SK-N-SH (cell line): ENCODE measurements at regions not wholly inside any gene's neighbourhood (a gene's known extent, or its start where the extent isn't known, plus 50 kb on each side); places are given as distances from the start of the nearest gene placed in this dataset.

Source experiments
- CTCF ChIA-PET: fragments of 300-600, 350-600 bp; formaldehyde crosslinking; extraction: SDS; loops from one replicate; lab custom pipeline; 2021; lab: Yijun Ruan, JAX
- POLR2A ChIA-PET: fragments of 350-600 bp; sonication (Branson Sonifier 250); formaldehyde crosslinking; extraction: SDS; loops from one replicate; lab custom pipeline; 2020; ENCODE audit warnings: antibody characterized with exemption, inconsistent platforms; lab: Yijun Ruan, JAX
- DNase-seq: peaks from one replicate; pipeline ENCODE4 v3.0.0; 2012
- H2AFZ ChIP-seq: fragments of 200-600 bp; sonication (generic); 2 replicates; pipeline ENCODE4 v1.8.1; 2016; ENCODE audit warnings: antibody characterized with exemption, mild to moderate bottlenecking, low read depth
- H3F3A ChIP-seq: fragments of 200-600 bp; sonication (generic); replicated peaks from 2 replicates; pipeline ENCODE3; 2016; ENCODE audit warnings: antibody characterized with exemption, mild to moderate bottlenecking; ENCODE audit not compliant: insufficient read depth
- H3K27ac ChIP-seq, 2 experiments: fragments of 200-500 bp in 1 of 2; fragments of 200-600 bp in 1 of 2; sonication (Bioruptor generic) in 1 of 2; sonication (generic), shearing (Covaris generic) in 1 of 2; 2 replicates each; pipeline versions ENCODE4 v1.5.1 to v1.6.1; 2014 to 2016; ENCODE audit warnings: low read depth in 2 of 2, inconsistent platforms in 1 of 2, low read length in 1 of 2, mild to moderate bottlenecking in 1 of 2, mixed read lengths in 1 of 2
- H3K27me3 ChIP-seq: fragments of 200-600 bp; sonication (generic), shearing (Covaris generic); 2 replicates; pipeline ENCODE4 v1.6.1; 2016; ENCODE audit warnings: mixed run types; ENCODE audit not compliant: insufficient read depth
- H3K36me3 ChIP-seq, 2 experiments: fragments of 200-500 bp in 1 of 2; fragments of 200-600 bp in 1 of 2; sonication (Bioruptor generic) in 1 of 2; sonication (generic) in 1 of 2; replicated peaks in 1 of 2; 2 replicates each; pipeline versions ENCODE3 to v1.5.1; 2014 to 2016; ENCODE audit warnings: low read length in 1 of 2, mild to moderate bottlenecking in 1 of 2; ENCODE audit not compliant: insufficient read depth in 2 of 2, control insufficient read depth in 1 of 2
- H3K4me1 ChIP-seq, 2 experiments: fragments of 200-500 bp in 1 of 2; fragments of 200-600 bp in 1 of 2; sonication (Bioruptor generic) in 1 of 2; sonication (generic), shearing (Covaris generic) in 1 of 2; 2 replicates each; pipeline versions ENCODE4 v1.5.1 to v1.6.1; 2014 to 2016; ENCODE audit warnings: low read depth in 1 of 2, low read length in 1 of 2, mixed run types in 1 of 2; ENCODE audit not compliant: insufficient read depth in 2 of 2, control insufficient read depth in 1 of 2
- H3K4me2 ChIP-seq: fragments of 200-600 bp; sonication (generic), shearing (Covaris generic); 2 replicates; pipeline ENCODE4 v1.6.1; 2017; ENCODE audit warnings: mixed run types
- H3K4me3 ChIP-seq, 2 experiments: fragments of 200-500 bp in 1 of 2; fragments of 200-600 bp in 1 of 2; sonication (Bioruptor generic) in 1 of 2; sonication (generic), shearing (Covaris generic) in 1 of 2; 2 replicates each; pipeline versions ENCODE4 v1.5.1 to v1.8.1; 2014 to 2016; ENCODE audit warnings: low read depth in 2 of 2, inconsistent platforms in 1 of 2, low read length in 1 of 2, mild to moderate bottlenecking in 1 of 2, mixed read lengths in 1 of 2, moderate library complexity in 1 of 2
- H3K79me2 ChIP-seq: fragments of 200-600 bp; sonication (generic); 2 replicates; pipeline ENCODE4 v1.8.1; 2017; ENCODE audit warnings: mild to moderate bottlenecking; ENCODE audit not compliant: insufficient read depth
- H3K9ac ChIP-seq: fragments of 200-600 bp; sonication (generic); 2 replicates; pipeline ENCODE4 v1.6.1; 2017; ENCODE audit warnings: mixed run types
- H3K9me2 ChIP-seq: fragments of 200-600 bp; sonication (generic); 2 replicates; pipeline ENCODE4 v1.6.1; 2017; ENCODE audit warnings: mixed run types
- H3K9me3 ChIP-seq: fragments of 200-600 bp; sonication (generic); 2 replicates; pipeline ENCODE4 v1.6.1; 2017; ENCODE audit warnings: mixed run types, mild to moderate bottlenecking, moderate library complexity
- H4K20me1 ChIP-seq: fragments of 200-600 bp; sonication (generic); 2 replicates; pipeline ENCODE4 v1.6.1; 2017; ENCODE audit warnings: mild to moderate bottlenecking, mixed run types; ENCODE audit not compliant: insufficient read depth
- EP300 ChIP-seq, 2 experiments: IDR thresholded peaks; 2 replicates each; pipeline versions ENCODE4 v1.4.0 to v1.6.1; 2012; ENCODE audit warnings: borderline replicate concordance in 1 of 2, low read depth in 1 of 2, low read length in 1 of 2
- EZH2phosphoT487 ChIP-seq: fragments of 200-600 bp; sonication (generic); IDR thresholded peaks from 2 replicates; pipeline ENCODE4 v1.6.1; 2017; ENCODE audit warnings: low read depth, mixed run types, mild to moderate bottlenecking, antibody characterized with exemption, moderate library complexity, borderline replicate concordance
- FOSL2 ChIP-seq: IDR thresholded peaks from 2 replicates; pipeline ENCODE4 v1.4.0; 2012; ENCODE audit warnings: low read depth, mild to moderate bottlenecking, moderate library complexity, borderline replicate concordance
- FOXJ3 ChIP-seq: sonication (generic); formaldehyde crosslinking; IDR thresholded peaks from 2 replicates; pipeline ENCODE4 v1.5.1; 2020; ENCODE audit warnings: mild to moderate bottlenecking, missing genetic modification reagents
- FOXM1 ChIP-seq: IDR thresholded peaks from 2 replicates; pipeline ENCODE4 v1.4.0; 2012; ENCODE audit warnings: low read depth, mild to moderate bottlenecking
- GABPA ChIP-seq: IDR thresholded peaks from 2 replicates; pipeline ENCODE4 v1.4.0; 2012; ENCODE audit warnings: low read depth, mild to moderate bottlenecking
- GATA2 ChIP-seq: sonication (generic); formaldehyde crosslinking; IDR thresholded peaks from 2 replicates; pipeline ENCODE4 v1.5.0; 2020; ENCODE audit warnings: mild to moderate bottlenecking, missing genetic modification reagents
- MEF2A ChIP-seq: IDR thresholded peaks from 2 replicates; pipeline ENCODE4 v1.4.0; 2012; ENCODE audit warnings: low read depth, borderline replicate concordance
- MXI1 ChIP-seq: IDR thresholded peaks from 2 replicates; pipeline ENCODE4 v1.6.1; 2012; ENCODE audit warnings: mild to moderate bottlenecking, low read depth, low read length, improper control_type of control experiment
- NFIC ChIP-seq: IDR thresholded peaks from 2 replicates; pipeline ENCODE4 v1.4.0; 2012; ENCODE audit warnings: borderline replicate concordance
- NRF1 ChIP-seq: IDR thresholded peaks from 2 replicates; pipeline ENCODE4 v1.6.1; 2012; ENCODE audit warnings: low read depth, mild to moderate bottlenecking, low read length
- POLR2AphosphoS5 ChIP-seq: IDR thresholded peaks from 2 replicates; pipeline ENCODE4 v1.6.1; 2012; ENCODE audit warnings: low read depth, low read length
- RAD21 ChIP-seq: IDR thresholded peaks from 2 replicates; pipeline ENCODE4 v1.6.1; 2012; ENCODE audit warnings: mild to moderate bottlenecking, low read length
- RCOR1 ChIP-seq: fragments of 150-350 bp; IDR thresholded peaks from 2 replicates; pipeline ENCODE4 v1.6.1; 2017; ENCODE audit warnings: antibody characterized with exemption, low read length
- RXRA ChIP-seq: IDR thresholded peaks from 2 replicates; pipeline ENCODE4 v1.4.0; 2012; ENCODE audit warnings: low read depth, mild to moderate bottlenecking, borderline replicate concordance
- SMC3 ChIP-seq: IDR thresholded peaks from 2 replicates; pipeline ENCODE4 v1.6.1; 2012; ENCODE audit warnings: low read depth, low read length, improper control_type of control experiment
- TAF1 ChIP-seq: IDR thresholded peaks from 2 replicates; pipeline ENCODE4 v1.6.1; 2012; ENCODE audit warnings: low read depth, mild to moderate bottlenecking, low read length, moderate library complexity, borderline replicate concordance
- TCF12 ChIP-seq: IDR thresholded peaks from 2 replicates; pipeline ENCODE4 v1.4.0; 2012
- YY1 ChIP-seq: IDR thresholded peaks from 2 replicates; pipeline ENCODE4 v1.4.0; 2012; ENCODE audit warnings: low read depth, mild to moderate bottlenecking
- WGBS: methylation state at CpG from one replicate; pipeline ENCODE4 v1.1.6; 2017; ENCODE audit warnings: low lambda C conversion rate; 5-methylcytosine and 5-hydroxymethylcytosine counted together
- TF ChIP-seq, protein P1 (sequence below): IDR thresholded peaks from 2 replicates; pipeline ENCODE4 v1.4.0; 2012; ENCODE audit warnings: low read depth, borderline replicate concordance
- TF ChIP-seq, protein P2 (sequence below): IDR thresholded peaks from 2 replicates; pipeline ENCODE4; 2012
- TF ChIP-seq, protein P3 (sequence below): IDR thresholded peaks from 2 replicates; pipeline ENCODE4 v1.4.0; 2012; ENCODE audit warnings: low read depth
- TF ChIP-seq, protein P4 (sequence below): IDR thresholded peaks from 2 replicates; pipeline ENCODE4 v1.4.0; 2012; ENCODE audit warnings: low read depth, borderline replicate concordance
- TF ChIP-seq, protein P5 (sequence below): fragments of 200-600 bp; sonication (generic); IDR thresholded peaks from 2 replicates; pipeline ENCODE4 v1.6.1; 2017; ENCODE audit warnings: antibody characterized with exemption, mild to moderate bottlenecking, moderate library complexity

DNA sequence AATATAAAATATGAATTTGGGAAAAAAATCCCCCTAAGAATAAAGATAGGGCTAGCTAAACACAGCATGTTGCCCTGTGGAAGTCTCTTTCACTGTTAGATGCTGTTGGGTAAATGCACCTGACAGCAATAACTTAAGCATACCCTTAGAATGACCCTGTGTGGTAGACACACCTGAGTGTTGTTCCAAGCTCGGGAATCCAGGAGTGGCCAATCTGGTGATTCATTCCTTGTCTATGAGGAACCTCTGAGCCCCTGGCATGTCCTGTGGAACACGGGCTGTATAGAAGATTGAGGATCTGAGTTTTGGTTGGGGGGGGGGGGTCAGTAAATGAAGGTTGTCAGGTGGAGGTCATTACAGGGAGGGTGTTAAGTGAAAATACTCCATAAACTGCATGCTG lies 730.0 kb upstream of the IGFBP3 start:
- 56% methylated on average over 2 of the region's 2 CpGs for WGBS
- no peak overlapping the region for H3K4me3 ChIP-seq
- TF ChIP-seq, protein P1, sequence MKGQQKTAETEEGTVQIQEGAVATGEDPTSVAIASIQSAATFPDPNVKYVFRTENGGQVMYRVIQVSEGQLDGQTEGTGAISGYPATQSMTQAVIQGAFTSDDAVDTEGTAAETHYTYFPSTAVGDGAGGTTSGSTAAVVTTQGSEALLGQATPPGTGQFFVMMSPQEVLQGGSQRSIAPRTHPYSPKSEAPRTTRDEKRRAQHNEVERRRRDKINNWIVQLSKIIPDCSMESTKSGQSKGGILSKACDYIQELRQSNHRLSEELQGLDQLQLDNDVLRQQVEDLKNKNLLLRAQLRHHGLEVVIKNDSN: no peak
- TF ChIP-seq, protein P2, sequence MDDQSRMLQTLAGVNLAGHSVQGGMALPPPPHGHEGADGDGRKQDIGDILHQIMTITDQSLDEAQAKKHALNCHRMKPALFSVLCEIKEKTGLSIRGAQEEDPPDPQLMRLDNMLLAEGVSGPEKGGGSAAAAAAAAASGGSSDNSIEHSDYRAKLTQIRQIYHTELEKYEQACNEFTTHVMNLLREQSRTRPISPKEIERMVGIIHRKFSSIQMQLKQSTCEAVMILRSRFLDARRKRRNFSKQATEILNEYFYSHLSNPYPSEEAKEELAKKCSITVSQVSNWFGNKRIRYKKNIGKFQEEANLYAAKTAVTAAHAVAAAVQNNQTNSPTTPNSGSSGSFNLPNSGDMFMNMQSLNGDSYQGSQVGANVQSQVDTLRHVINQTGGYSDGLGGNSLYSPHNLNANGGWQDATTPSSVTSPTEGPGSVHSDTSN: no peak
- TF ChIP-seq POLR2AphosphoS5: no peak
- TF ChIP-seq TCF12: no peak
- TF ChIP-seq GATA2 (CRISPR knock-in tag): no peak
- TF ChIP-seq NFIC: no peak
- no peak for TF ChIP-seq SMC3
- no peak for TF ChIP-seq MXI1
- no peak for TF ChIP-seq RXRA
- no peak for TF ChIP-seq GABPA
- TF ChIP-seq, protein P3, sequence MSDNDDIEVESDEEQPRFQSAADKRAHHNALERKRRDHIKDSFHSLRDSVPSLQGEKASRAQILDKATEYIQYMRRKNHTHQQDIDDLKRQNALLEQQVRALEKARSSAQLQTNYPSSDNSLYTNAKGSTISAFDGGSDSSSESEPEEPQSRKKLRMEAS: no peak
- TF ChIP-seq RAD21: no peak
- TF ChIP-seq, protein P4, sequence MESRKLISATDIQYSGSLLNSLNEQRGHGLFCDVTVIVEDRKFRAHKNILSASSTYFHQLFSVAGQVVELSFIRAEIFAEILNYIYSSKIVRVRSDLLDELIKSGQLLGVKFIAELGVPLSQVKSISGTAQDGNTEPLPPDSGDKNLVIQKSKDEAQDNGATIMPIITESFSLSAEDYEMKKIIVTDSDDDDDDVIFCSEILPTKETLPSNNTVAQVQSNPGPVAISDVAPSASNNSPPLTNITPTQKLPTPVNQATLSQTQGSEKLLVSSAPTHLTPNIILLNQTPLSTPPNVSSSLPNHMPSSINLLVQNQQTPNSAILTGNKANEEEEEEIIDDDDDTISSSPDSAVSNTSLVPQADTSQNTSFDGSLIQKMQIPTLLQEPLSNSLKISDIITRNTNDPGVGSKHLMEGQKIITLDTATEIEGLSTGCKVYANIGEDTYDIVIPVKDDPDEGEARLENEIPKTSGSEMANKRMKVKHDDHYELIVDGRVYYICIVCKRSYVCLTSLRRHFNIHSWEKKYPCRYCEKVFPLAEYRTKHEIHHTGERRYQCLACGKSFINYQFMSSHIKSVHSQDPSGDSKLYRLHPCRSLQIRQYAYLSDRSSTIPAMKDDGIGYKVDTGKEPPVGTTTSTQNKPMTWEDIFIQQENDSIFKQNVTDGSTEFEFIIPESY: no peak
- no peak for TF ChIP-seq EZH2phosphoT487
- no peak for TF ChIP-seq FOXM1
- TF ChIP-seq TAF1: no peak
- H3K27me3 ChIP-seq: no peaks in the 10 kb centered on the region
- H3K9me2 ChIP-seq: no peaks in the 10 kb centered on the region
- DNase-seq: no peak
- no peaks in the 10 kb centered on the region for H4K20me1 ChIP-seq
- H3K9ac ChIP-seq: no peak overlapping the region
- H3K9me3 ChIP-seq: no peaks in the 10 kb centered on the region
- CTCF ChIA-PET: no interaction called here
- no peaks in the 10 kb centered on the region for H3K79me2 ChIP-seq
- H2AFZ ChIP-seq: no peak overlapping the region
- H3K4me2 ChIP-seq: no peak overlapping the region
- no peak overlapping the region for H3K27ac ChIP-seq
- H3K36me3 ChIP-seq: no peaks in the 10 kb centered on the region
- H3F3A ChIP-seq: no peaks in the 10 kb centered on the region
- no peaks in the 10 kb centered on the region for H3K4me1 ChIP-seq
- POLR2A ChIA-PET: no interaction called here

DNA sequence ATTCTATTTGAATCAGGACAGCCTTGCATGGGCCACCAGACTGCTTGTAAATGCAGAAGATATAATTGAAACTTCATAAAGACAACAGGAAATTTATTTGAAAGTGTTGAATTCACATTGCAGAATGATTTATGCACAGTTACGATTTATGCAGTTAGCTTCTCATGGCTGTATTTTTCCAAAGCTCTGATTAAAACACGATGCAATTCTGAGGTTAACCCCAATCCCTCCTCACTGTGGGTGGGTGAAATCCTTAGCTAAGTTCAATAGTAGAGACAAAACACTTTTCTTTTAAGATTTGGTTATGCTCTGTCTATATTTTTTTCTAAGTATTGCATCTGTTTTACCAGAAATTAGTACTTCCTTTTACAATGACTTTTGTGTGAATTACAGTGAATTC lies 728.8 kb upstream of the IGFBP3 start:
- Histone ChIP-seq H3K9ac (no peak overlapping the region), H3K9me3 (no peaks in the 10 kb centered on the region), H3F3A (no peaks in the 10 kb centered on the region), H3K4me1 (no peaks in the 10 kb centered on the region), H3K27me3 (no peaks in the 10 kb centered on the region), H3K4me2 (no peak overlapping the region), H3K27ac (no peak overlapping the region), H3K36me3 (no peaks in the 10 kb centered on the region), H3K9me2 (no peaks in the 10 kb centered on the region), H3K4me3 (no peak overlapping the region), H3K79me2 (no peaks in the 10 kb centered on the region), H2AFZ (no peak overlapping the region), H4K20me1 (no peaks in the 10 kb centered on the region)
- WGBS: 42% methylated on average over 2 of the region's 2 CpGs
- ChIA-PET POLR2A (no interaction called here), CTCF (no interaction called here)
- TF ChIP-seq POLR2AphosphoS5 (no peak), RXRA (no peak), TCF12 (no peak), MEF2A (no peak), NRF1 (no peak), MXI1 (no peak), FOSL2 (no peak), TAF1 (no peak), GATA2 (CRISPR knock-in tag) (no peak), RCOR1 (no peak), YY1 (no peak), EP300 (IDR thresholded peaks at IDR 0.05; ENCODE audit: borderline replicate concordance in 1 of 2, low read depth in 1 of 2, low read length in 1 of 2) (no peak), FOXJ3 (CRISPR knock-in tag) (no peak), RAD21 (no peak)
- TF ChIP-seq, protein P3: no peak
- TF ChIP-seq, protein P5, sequence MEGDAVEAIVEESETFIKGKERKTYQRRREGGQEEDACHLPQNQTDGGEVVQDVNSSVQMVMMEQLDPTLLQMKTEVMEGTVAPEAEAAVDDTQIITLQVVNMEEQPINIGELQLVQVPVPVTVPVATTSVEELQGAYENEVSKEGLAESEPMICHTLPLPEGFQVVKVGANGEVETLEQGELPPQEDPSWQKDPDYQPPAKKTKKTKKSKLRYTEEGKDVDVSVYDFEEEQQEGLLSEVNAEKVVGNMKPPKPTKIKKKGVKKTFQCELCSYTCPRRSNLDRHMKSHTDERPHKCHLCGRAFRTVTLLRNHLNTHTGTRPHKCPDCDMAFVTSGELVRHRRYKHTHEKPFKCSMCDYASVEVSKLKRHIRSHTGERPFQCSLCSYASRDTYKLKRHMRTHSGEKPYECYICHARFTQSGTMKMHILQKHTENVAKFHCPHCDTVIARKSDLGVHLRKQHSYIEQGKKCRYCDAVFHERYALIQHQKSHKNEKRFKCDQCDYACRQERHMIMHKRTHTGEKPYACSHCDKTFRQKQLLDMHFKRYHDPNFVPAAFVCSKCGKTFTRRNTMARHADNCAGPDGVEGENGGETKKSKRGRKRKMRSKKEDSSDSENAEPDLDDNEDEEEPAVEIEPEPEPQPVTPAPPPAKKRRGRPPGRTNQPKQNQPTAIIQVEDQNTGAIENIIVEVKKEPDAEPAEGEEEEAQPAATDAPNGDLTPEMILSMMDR: no peak
- DNase-seq: no peak
